HG03439 (cell line): ENCODE measurements at regions not wholly inside any gene's neighbourhood (a gene's known extent, or its start where the extent isn't known, plus 50 kb on each side); places are given as distances from the start of the nearest gene placed in this dataset.
"Not testable (repeated sequence)": the region's sequence is repeated elsewhere in the genome, so short reads cannot be mapped to it uniquely, and the experiment has no call there.

Experiments used
- ATAC-seq: cut with Tn5 transposase; IDR thresholded peaks from one replicate; pipeline ENCODE4 v1.9.1; 2021; ENCODE audit warnings: mild to moderate bottlenecking, moderate library complexity; ENCODE audit not compliant: unreplicated experiment

DNA sequence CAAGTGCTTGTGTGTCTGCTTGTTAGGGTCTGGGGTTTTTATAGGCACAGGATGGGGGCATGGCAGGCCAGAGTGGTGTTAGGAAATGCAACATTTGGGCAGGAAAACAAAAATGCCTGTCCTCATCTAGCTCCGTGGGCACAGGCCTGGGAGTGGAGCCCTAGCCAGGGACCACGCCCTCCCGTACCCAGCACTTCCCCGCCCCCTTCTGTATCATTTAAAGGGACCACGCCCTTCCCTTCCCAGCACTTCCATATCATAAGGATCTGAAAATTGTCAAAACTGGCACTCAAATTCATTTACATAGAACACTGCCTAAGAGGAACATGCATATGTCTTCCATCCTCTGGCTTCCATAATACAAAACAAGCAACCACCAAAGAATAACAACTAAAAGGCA, 185.8 kb downstream of the B3GLCT start:
- no peak for ATAC-seq

DNA sequence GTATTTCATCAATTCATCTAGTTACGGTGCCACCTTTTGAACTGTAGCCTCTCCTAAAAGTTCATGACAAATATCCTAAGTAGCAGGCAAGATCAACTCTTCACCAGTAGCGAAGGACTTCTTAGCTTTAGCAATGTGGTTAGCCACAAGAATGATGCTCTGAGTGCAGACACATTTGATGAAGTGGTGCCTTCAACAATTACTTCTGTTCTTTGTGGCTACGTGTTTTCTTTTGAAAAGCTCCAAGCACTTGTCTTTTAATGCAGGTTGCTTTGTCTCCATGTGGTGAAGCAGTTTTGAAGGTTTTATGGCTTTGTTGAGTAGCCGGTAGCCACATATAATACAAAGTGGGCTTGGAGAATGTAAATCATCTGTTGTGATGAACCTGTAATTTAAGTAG, 194.7 kb downstream of the B3GLCT start:
- no peak for ATAC-seq

DNA sequence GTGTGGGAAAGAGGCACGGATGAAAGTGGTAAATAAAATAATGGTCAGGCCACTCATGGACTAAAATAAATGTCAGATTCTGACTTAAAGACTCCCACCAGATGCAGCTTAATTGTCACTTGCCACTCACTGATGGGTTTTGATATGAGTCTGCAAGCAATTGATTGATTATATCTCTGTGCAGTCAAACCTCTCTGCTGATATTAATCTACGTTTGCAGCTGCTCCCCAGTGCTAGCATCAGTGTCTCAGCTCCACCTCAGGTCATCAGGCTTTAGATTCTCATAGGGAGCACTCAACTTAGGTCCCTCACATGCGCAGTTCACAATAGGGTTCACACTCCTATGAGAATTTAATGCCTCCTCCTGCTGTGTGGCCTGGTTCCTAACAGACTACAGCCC, 195.3 kb downstream of the B3GLCT start:
- no peak for ATAC-seq

DNA sequence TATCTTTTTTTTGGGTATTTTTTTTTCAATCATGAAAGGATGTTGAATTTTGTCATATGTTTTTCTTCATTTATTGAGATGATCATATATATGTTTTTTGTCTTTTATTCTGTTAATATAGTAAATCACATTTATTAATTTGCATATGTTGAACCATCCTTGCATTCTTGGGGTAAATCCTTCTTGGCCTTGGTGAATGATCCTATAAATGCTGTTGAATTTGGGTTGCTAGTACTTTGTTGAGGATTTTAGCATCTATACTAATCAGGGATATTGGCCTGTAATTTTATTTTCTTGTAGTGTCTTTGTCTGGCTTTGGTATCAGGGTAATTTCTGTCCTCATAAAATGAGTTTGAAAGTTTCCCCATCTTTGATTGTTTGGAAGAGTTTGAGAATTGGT, 199.9 kb downstream of the B3GLCT start:
- no peak for ATAC-seq

DNA sequence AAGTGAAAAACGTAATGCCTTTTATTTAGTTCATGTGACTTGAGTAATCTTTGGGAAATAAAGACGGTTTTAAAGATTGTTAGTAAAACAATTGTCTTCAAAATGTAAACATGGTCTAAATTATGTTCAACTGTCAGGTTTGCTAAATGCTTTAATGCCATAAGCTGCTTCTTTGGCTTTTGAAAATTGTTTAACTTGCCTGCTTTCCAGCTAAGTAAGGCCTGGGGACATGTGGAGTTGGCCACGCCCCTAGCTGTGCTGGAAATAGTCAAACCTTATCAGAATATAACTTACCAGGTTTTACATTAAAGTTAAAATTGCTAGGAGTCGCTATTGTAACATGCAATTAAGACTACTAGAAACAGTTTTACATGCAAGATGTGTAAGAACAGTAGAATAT, 203.9 kb downstream of the B3GLCT start:
- not testable (repeated sequence) for ATAC-seq

DNA sequence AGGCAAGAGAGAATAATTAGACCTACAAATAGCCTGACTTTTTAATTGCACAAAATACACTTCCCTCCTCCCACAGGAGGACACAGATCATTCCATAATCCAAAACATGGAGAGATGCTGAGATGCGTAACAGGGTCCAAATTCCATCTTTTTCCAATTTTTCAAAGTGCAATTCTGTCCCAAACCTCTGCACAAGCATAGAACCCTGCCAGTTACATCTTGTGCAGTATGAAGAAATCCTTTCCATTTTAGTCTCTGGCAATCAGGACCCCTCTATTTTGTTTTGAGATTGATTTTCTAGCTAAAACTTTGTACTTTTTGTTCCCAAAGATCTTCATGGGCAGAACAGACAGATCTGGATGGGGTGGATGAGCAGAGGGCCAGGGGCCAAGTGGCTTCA, 209.2 kb downstream of the B3GLCT start:
- ATAC-seq: no peak

DNA sequence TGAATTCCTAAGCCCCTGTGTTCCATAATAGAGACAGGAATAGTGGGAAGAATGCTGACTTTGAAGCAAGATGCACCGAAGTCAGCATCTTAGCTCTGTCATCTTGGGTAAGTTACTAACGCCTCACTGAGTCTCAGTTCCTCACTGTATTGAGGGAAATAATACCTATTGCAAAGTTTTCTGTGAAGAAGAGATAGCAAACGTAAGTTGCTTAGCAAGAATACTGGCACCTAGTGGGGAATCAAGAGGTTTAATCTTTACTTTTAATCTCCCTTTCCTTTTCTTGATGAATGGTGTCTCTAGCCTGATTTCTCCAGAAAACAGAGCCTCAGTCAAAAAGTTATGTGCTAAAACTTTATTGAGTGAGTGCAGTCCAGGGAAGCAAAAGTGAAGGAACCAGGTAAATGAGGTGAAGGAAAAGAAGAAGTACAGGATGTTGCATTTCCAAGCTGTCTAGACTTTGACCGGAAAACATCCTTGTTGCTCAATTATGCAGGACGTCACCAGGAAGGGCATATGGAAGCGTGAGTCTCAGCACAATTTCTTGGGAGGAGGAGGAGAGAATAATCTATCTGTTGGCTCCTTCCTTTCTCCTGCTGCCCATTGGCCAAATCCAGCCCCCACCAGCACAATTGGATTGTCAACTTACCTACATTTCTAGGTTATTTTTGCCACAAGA, 210.0 kb downstream of the B3GLCT start:
- no peak for ATAC-seq

DNA sequence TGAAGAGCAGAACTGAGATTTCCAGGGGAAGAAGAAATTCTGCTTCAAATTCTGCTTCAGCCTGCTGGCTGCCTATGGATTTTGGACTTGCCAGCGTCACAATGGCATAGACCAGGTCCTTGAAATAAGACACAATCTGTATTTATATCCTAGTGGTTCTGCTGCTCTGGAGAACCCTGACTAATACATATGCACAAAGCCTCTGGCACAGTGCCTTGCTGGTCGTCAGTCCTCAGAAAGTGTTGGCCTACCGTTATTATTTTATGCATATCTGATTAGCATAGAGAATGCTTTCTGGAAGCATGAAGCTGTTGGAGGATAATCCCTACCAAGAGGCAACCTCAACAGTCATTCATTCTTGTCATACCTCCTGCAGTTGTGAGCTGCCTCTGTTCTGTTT, 213.7 kb downstream of the B3GLCT start:
- no peak for ATAC-seq

DNA sequence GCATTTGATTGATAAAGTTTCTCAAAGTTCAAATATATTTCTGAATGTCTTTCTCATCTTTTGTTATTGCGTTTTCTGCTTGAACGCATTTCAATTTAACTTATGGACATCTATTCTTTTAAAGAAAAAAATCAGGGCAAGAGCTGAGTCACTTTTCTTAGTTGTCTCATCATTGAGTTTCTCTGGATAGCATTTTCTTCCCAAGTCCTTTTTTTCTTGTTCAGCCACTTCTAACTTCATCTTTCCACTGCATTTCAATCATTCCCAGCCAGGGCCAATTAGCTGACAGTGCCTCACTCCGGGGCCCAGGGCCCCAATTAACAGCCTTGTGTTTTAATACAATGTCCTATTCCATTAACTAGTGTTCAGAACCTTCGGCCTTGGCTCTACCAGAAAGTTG, 216.3 kb downstream of the B3GLCT start:
- ATAC-seq: no peak

DNA sequence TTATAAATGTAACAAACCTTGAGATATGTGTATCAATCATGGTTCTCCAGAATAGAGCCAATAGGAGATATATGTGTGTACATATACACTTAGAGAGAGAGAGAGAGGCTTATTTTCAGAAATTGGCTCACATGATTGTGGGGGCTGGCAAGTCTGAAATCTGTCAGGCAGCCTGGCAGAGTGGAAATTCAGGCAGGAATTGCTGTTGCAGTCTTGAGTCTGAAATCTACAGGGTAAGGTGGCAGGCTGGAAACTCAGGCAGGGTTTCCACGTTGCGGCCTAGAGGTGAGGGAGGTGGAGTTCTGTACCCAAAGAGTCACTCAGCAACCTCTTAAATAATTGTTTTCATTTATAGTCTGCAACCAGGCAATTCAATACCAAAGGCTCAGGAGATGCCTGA, 218.4 kb downstream of the B3GLCT start:
- ATAC-seq: no peak

DNA sequence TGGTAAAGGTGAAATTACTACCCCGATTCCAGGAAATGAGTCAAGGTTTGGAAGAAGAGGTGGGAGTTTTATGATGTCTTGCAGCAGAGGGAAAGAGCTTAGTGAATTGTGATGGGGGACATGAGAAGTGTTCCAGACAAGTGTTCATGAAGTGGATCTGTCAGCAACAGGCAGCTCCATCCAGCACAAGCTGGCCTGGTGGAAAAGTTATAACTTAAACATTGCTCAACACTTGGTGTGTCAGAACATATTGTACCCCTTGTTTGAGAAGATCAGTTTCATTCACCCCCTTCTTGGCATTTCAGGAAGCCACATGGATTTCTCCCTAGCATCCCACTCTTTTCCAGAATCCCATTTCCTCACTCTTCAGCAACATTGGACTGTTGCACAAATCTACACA, 222.0 kb downstream of the B3GLCT start:
- no peak for ATAC-seq

DNA sequence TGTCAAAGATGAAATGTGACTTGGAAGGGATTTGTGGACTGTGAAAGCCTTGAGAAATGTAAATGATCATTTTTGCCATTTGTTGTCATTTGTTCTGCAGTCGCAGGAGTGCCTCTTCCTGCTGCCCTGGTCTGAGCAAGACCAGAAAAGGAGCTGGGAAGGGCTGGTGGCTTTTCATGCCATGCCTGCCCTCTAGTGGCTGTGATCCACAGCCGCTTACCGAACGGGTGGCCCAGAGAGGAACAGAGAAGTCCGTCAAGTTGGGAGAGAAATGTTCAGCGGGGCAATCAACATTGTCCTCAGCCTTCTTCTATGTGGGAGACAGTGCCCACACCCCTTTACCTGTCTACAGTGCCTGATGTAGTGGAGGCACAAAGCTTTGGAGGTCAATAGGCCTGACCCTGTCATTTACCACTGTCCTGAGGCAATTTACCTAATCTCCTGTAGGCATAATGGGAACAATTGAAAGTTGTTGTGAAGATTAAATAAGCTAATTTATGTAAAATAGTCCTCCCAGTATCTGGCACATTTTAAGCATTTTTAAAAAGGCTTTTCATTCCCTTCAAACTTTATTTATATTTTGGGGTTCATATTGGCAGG, 224.5 kb downstream of the B3GLCT start:
- ATAC-seq: peak; percentile 92

DNA sequence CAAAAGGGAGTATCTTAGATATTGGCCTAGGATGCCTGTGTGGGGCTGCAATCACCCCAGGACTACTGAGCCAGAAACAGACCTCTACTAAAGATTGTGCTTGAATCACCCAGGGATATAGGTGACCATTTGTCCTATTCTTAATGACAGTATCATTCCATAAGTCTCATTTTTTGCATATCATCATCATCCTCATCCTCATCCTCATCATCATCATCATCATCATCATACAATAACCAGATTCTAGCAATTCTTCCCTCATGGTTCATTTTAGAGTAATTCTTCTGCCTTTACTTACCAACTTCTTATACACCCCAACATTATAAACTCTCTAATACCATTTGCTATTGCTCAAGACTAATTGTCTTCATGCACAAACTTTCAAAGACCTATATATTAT, 226.6 kb downstream of the B3GLCT start:
- ATAC-seq: no peak

DNA sequence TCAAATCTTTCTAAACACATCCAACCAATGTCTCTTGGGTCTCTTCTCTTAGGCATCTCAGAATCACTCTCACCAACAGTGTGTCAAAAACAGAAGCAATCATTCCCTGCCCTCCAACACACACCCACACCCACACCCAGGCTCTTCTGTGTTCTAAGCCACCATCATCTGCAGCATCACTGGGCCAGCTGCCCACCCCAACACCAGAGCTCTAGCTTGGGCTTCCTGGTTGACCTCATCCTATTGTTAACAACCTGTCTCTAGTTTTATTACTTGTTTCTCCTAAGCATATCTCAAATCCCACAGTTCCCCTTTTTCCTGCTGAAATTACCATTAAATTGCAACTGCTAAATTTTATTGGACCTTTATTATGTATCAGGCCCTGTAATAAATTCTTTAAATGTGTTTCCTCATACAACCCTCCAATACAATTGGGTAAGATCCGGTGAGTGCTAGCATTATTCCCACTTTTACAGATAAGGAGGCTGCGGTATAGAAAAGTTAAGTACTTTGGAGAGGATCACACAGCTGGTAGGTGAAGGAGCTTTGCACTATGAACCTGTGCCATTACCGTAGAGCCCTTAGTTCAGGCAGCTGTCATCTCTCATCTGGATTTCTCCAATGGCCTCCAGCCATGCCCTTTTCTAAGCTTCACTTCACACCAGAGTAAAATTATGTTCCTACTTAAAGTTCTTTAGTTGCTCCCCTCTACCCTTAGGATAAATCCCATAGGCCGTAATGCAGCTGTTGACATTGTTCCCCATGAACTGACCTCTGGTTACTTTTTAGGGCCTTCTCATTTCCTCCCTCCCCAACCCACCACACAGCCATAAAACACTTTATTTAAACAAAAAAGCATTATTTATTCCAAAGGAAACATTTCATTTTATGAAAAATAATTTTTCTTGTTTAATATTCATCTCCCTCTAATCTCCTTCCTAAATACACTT, 227.7 kb downstream of the B3GLCT start:
- no peak for ATAC-seq

DNA sequence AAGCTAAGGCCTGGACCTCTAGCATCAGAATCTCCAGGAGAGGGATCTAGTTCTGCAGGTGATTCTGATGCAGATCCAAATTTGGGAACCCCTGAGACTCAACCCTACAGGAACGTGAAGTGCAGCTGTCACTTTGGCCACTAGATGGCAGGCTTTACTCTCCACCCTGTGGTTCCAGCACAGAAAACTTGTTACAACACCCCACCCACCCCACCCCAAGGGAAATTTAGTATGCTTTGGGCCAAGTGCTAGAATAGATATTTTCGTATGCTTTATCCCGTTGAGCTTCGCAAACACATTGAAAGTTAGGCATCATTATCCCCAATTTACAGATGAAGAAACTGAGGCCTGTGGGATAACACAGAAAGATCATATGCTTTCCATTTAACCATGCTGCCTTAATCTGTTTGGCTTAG, 232.0 kb downstream of the B3GLCT start:
- no peak for ATAC-seq

DNA sequence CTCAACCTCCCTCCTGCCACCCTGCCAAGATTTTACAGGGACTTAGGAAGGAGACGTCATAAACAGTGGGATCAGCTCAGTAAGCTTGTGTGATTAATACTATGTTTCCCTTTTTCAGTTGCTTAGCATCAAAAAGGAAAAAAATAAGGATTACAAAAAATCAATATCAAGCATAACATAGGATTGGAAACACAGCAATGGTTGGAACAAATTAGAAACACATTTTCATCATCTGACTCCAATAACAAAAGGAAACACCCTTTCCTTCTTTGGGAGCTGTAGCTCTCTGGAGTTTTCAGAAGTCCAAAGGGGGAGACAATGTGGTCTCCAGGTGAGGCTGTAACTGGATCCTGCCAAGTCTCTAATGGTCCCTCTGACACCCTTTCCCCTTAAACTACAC, 233.4 kb downstream of the B3GLCT start:
- ATAC-seq: no peak

DNA sequence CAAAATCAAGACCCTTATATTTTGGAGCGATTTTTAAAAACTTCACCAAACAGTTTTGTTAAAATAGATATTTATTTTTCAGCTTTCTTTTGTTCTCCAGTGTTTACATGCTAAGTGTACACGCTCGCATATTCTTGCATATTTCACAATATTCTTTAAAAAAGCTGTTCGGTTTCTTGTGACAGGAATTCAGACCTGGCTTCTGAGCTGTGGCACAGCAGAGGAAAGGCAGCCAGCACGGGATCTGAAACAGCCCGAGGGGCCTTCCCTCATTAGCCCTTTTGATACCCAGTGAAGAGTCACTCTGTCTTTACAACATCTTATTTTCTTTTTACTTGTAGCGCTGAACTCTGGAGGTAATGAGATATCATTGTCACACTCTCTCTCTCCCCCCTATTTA, 234.0 kb downstream of the B3GLCT start:
- ATAC-seq: no peak

DNA sequence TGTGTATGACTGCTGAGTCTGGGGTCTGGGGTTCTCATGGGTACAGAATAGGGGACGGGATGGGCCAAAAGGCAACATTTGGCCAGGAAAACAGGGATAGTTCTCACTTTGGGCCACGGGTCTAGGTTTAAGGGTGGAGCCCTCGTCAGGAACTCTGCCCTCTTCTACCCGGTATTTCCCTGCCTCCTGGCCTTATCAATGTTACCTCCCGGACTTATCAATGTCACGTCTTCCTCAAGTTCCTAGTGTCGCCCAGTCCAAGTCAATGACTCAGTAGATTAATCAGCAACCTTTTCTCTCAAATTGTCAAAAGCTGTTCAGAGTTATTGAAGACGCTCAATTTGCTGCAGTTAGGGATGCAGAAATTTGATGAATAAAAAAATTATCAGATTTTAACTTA, 234.8 kb downstream of the B3GLCT start:
- no peak for ATAC-seq

DNA sequence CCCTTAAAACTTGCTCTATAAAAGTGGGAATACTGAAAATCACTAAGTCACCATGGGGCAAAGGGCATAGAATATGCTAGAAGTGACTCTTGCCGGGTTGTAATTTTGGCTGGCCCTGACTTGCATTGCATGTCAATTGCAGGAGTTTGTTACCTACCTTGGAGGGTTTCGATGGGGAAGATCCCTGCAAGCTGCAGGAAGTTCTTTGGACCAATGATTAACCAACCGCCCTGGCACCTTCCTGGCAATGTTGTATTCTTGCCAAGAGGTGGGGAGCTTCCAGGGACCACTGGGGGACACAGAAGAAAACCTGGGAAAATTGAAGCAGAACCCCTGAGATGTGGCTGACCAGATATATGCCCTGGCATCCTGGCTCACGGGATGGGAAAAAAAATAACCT, 235.8 kb downstream of the B3GLCT start:
- no peak for ATAC-seq

DNA sequence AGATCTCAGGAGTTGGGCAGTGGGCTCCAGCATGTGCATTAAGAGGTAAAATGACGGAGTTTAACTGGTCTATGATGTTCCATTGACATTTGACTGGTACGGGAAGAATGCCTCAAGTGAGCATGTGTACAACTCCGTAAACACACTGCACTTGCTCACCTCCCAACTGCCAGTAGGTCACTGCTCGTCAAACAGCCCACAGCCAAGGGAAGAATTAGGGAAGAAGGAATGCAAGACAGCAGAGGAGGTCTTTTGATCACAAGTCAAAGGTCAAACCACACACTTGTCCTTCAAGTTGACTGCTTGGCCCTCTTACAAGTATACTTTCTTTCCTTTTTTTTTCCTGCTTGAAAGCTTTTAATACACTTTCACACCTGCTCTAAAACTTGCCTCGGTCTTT, 236.7 kb downstream of the B3GLCT start:
- ATAC-seq: no peak

DNA sequence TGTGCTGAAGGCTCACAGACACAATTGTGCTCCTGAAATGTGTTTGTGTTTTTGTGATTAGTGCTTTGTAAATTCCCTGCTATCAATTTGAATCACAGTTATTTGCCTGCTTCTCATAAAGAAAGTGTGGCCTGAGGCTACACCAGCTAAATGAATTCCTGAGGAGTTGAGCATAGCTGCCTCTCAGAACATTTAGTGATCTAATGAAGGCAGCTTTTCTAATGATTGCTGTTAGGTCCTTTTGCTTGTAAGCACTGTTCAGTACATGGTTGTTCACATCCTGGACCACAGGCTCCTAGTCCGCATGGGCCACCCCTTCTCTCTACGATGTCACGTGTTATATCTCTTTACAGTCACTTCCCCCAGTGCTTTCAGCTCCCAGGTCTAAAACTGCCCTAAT, 238.2 kb downstream of the B3GLCT start:
- peak; percentile 55 for ATAC-seq

DNA sequence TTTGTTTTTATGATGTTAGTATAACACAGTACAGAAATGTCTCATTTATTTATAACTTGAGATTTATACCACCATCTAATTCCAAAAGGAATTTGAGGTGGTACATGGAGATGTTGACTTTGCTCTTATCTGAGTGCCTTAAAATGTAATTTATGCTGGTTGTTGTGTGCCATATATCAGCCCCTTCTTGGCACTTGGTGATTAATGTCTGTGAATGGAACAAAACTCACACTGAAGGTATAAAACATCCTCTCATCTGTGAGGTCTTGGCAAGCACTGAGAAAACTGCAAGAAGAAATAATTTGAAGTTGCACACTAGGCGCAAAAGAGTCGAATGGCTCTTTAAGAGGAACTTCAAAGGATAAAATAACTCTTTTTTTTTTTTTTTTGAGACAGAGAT, 240.4 kb downstream of the B3GLCT start:
- no peak for ATAC-seq
